Adipocyte (in vitro differentiated cells): ENCODE measurements at regions not wholly inside any gene's neighbourhood (a gene's known extent, or its start where the extent isn't known, plus 50 kb on each side); places are given as distances from the start of the nearest gene placed in this dataset.

ENCODE experiments used
- DNase-seq: peaks from one replicate; pipeline ENCODE4 v3.0.0-alpha.2; 2015; ENCODE audit warnings: low read depth
- H3K27me3 ChIP-seq: replicated peaks from 2 replicates; pipeline ENCODE4 v1.7.0; 2013; ENCODE audit warnings: mild to moderate bottlenecking, low read length, moderate library complexity; ENCODE audit not compliant: control insufficient read depth, insufficient read depth
- H3K36me3 ChIP-seq: 2 replicates; pipeline ENCODE4 v1.7.0; 2013; ENCODE audit warnings: low read length, mild to moderate bottlenecking, moderate library complexity; ENCODE audit not compliant: control insufficient read depth, insufficient read depth, severe bottlenecking
- H3K4me1 ChIP-seq: 2 replicates; pipeline ENCODE4 v1.7.0; 2013; ENCODE audit warnings: mild to moderate bottlenecking, low read length, moderate library complexity; ENCODE audit not compliant: control insufficient read depth, insufficient read depth
- H3K4me3 ChIP-seq: 2 replicates; pipeline ENCODE4 v1.7.0; 2013; ENCODE audit warnings: mild to moderate bottlenecking, low read length, moderate library complexity
- H3K9ac ChIP-seq: 2 replicates; pipeline ENCODE4 v1.7.0; 2013; ENCODE audit warnings: mild to moderate bottlenecking, low read length, moderate library complexity
- H3K9me3 ChIP-seq: 2 replicates; pipeline ENCODE4 v1.7.0; 2013; ENCODE audit warnings: mild to moderate bottlenecking, low read length, moderate library complexity; ENCODE audit not compliant: control insufficient read depth

GRCh38 chr18:44423814-44424644 lies 256.7 kb upstream of the SETBP1 start:
- H3K9me3 ChIP-seq, result peaks cover 9% of the 10 kb centered on the region
- no peak for DNase-seq
- no peak overlapping the region for H3K4me3 ChIP-seq
- H3K36me3 ChIP-seq, result no peaks in the 10 kb centered on the region
- no peaks in the 10 kb centered on the region for H3K4me1 ChIP-seq
- no peak overlapping the region for H3K9ac ChIP-seq
- H3K27me3 ChIP-seq, result no peaks in the 10 kb centered on the region

GRCh38 chr18:44424645-44425035 lies 256.0 kb upstream of the SETBP1 start:
- Histone ChIP-seq H3K4me3 (no peak overlapping the region), H3K27me3 (no peaks in the 10 kb centered on the region), H3K4me1 (no peaks in the 10 kb centered on the region), H3K36me3 (no peaks in the 10 kb centered on the region), H3K9me3 (peaks cover 5% of the 10 kb centered on the region), H3K9ac (no peak overlapping the region)
- DNase-seq, result no peak

GRCh38 chr18:44425161-44425560 lies 255.5 kb upstream of the SETBP1 start:
- H3K36me3 ChIP-seq, result no peaks in the 10 kb centered on the region
- DNase-seq, result no peak

GRCh38 chr18:44437603-44438002 lies 243.1 kb upstream of the SETBP1 start:
- DNase-seq, result no peak
- H3K27me3 ChIP-seq, result no peaks in the 10 kb centered on the region
- no peak overlapping the region for H3K9ac ChIP-seq
- H3K36me3 ChIP-seq, result no peaks in the 10 kb centered on the region
- no peak overlapping the region for H3K4me3 ChIP-seq
- no peaks in the 10 kb centered on the region for H3K9me3 ChIP-seq
- no peaks in the 10 kb centered on the region for H3K4me1 ChIP-seq

More at GRCh38 chr18:44425161-44425560, 255.5 kb upstream of the SETBP1 start:
- Histone ChIP-seq H3K9me3 (peaks cover 5% of the 10 kb centered on the region), H3K27me3 (no peaks in the 10 kb centered on the region), H3K9ac (no peak overlapping the region), H3K4me1 (no peaks in the 10 kb centered on the region), H3K4me3 (no peak overlapping the region)

- Histone ChIP-seq H3K4me1 (no peaks in the 10 kb centered on the region), H3K4me3 (no peak overlapping the region), H3K9ac (no peak overlapping the region), H3K9me3 (no peaks in the 10 kb centered on the region), H3K36me3 (no peaks in the 10 kb centered on the region), H3K27me3 (peaks cover 3% of the 10 kb centered on the region)
- DNase-seq, result no peak
Measured at GRCh38 chr18:44450226-44450625, 230.5 kb upstream of the SETBP1 start.

- H3K27me3 ChIP-seq, result peaks cover 3% of the 10 kb centered on the region
- no peak overlapping the region for H3K4me3 ChIP-seq
- H3K9ac ChIP-seq, result no peak overlapping the region
- DNase-seq, result peak; percentile 39
- H3K4me1 ChIP-seq, result no peaks in the 10 kb centered on the region
- H3K36me3 ChIP-seq, result no peaks in the 10 kb centered on the region
- H3K9me3 ChIP-seq, result no peaks in the 10 kb centered on the region
Measured at GRCh38 chr18:44452346-44452745, 228.3 kb upstream of the SETBP1 start.

- no peak for DNase-seq
- no peaks in the 10 kb centered on the region for H3K9me3 ChIP-seq
- no peak overlapping the region for H3K9ac ChIP-seq
- no peaks in the 10 kb centered on the region for H3K4me1 ChIP-seq
- no peak overlapping the region for H3K4me3 ChIP-seq
- H3K27me3 ChIP-seq, result peaks cover 3% of the 10 kb centered on the region
- no peaks in the 10 kb centered on the region for H3K36me3 ChIP-seq
Measured at GRCh38 chr18:44453505-44453904, 227.2 kb upstream of the SETBP1 start.

- no peak overlapping the region for H3K9ac ChIP-seq
- H3K4me1 ChIP-seq, result no peaks in the 10 kb centered on the region
- no peak overlapping the region for H3K4me3 ChIP-seq
- no peaks in the 10 kb centered on the region for H3K9me3 ChIP-seq
- peak; percentile 71 for DNase-seq
- no peaks in the 10 kb centered on the region for H3K27me3 ChIP-seq
- H3K36me3 ChIP-seq, result no peaks in the 10 kb centered on the region
Measured at GRCh38 chr18:44458777-44459176, 221.9 kb upstream of the SETBP1 start.

- DNase-seq, result peak; percentile 59
- no peaks in the 10 kb centered on the region for H3K9me3 ChIP-seq
- H3K4me1 ChIP-seq, result peaks cover 20% of the 10 kb centered on the region
- H3K36me3 ChIP-seq, result no peaks in the 10 kb centered on the region
- no peak overlapping the region for H3K9ac ChIP-seq
- H3K27me3 ChIP-seq, result no peaks in the 10 kb centered on the region
- peak overlapping the region; percentile 28 for H3K4me3 ChIP-seq
Measured at GRCh38 chr18:44464398-44465180, 216.1 kb upstream of the SETBP1 start.

GRCh38 chr18:44465381-44465841 lies 215.3 kb upstream of the SETBP1 start:
- Histone ChIP-seq H3K27me3 (no peaks in the 10 kb centered on the region), H3K36me3 (no peaks in the 10 kb centered on the region), H3K4me1 (peaks cover 20% of the 10 kb centered on the region), H3K9ac (no peak overlapping the region), H3K9me3 (no peaks in the 10 kb centered on the region), H3K4me3 (peak overlapping the region; percentile 28)
- peak; percentile 2 for DNase-seq

- H3K4me3 ChIP-seq, result no peak overlapping the region
- no peaks in the 10 kb centered on the region for H3K27me3 ChIP-seq
- no peaks in the 10 kb centered on the region for H3K9me3 ChIP-seq
- peaks cover 20% of the 10 kb centered on the region for H3K4me1 ChIP-seq
- H3K36me3 ChIP-seq, result no peaks in the 10 kb centered on the region
- no peak overlapping the region for H3K9ac ChIP-seq
- no peak for DNase-seq
Measured at GRCh38 chr18:44466997-44467396, 213.7 kb upstream of the SETBP1 start.
